ENCODE measurements at regions not wholly inside any gene's neighbourhood (a gene's known extent, or its start where the extent isn't known, plus 50 kb on each side); places are given as distances from the start of the nearest gene placed in this dataset.

- no peak overlapping the region for H3K14ac ChIP-seq (ENCODE audit: insufficient read depth, low read length)
- H3K27ac ChIP-seq (ENCODE audit: insufficient read length, low read depth, low read length) = no peak overlapping the region
Observed at GRCh38 chr10:6788731-6789130, 208.7 kb upstream of the PRKCQ start.

More at GRCh38 chr10:6788731-6789130, 208.7 kb upstream of the PRKCQ start:
- Histone ChIP-seq H3K4me2 (ENCODE audit: insufficient read depth, insufficient read length, low read length) (no peak overlapping the region), H2BK5ac (ENCODE audit: insufficient read length, low read length) (no peak overlapping the region), H3K79me1 (ENCODE audit: insufficient read depth, low read depth, low read length, poor library complexity, severe bottlenecking) (no peaks in the 10 kb centered on the region), H3K4ac (ENCODE audit: low read depth, low read length) (no peak overlapping the region), H3K23ac (ENCODE audit: insufficient read length, low read depth, low read length) (no peak overlapping the region), H2BK12ac (ENCODE audit: insufficient read length, low read depth, low read length) (no peak overlapping the region), H2BK20ac (ENCODE audit: low read depth, low read length, poor library complexity, severe bottlenecking) (no peak overlapping the region), H2BK120ac (ENCODE audit: low read depth, low read length, poor library complexity, severe bottlenecking) (no peak overlapping the region), H3K56ac (ENCODE audit: insufficient read length, low read depth, low read length) (no peak overlapping the region), H3K79me2 (ENCODE audit: insufficient read depth, low read length) (no peaks in the 10 kb centered on the region), H3K9ac (ENCODE audit: extremely low read depth, insufficient read length, low read length) (no peak overlapping the region), H2BK15ac (ENCODE audit: low read depth, low read length) (no peak overlapping the region), H3K9me3 (ENCODE audit: control insufficient read depth, low read depth, low read length) (no peaks in the 10 kb centered on the region), H4K8ac (replicated peaks; ENCODE audit: insufficient read length, low read depth, low read length) (no peak overlapping the region), H4K91ac (ENCODE audit: insufficient read length, low read depth, low read length) (no peak overlapping the region), H4K5ac (ENCODE audit: insufficient read length, low read depth, low read length) (no peak overlapping the region), H4K20me1 (ENCODE audit: control insufficient read depth, insufficient read depth, insufficient read length) (no peaks in the 10 kb centered on the region), H3K18ac (ENCODE audit: insufficient read length, low read depth, low read length) (no peak overlapping the region), H2AK5ac (ENCODE audit: insufficient read length, low read length) (no peak overlapping the region), H3T11ph (ENCODE audit: low read length) (no peak overlapping the region), H3K4me1 (ENCODE audit: insufficient read depth, low read length) (peaks cover 5% of the 10 kb centered on the region; the same call in 1 of the 2 replicates), H3K23me2 (ENCODE audit: insufficient read length, low read depth, low read length, poor library complexity, severe bottlenecking) (no peaks in the 10 kb centered on the region), H2AFZ (ENCODE audit: low read length) (no peak overlapping the region), H3K27me3 (ENCODE audit: insufficient read depth, low read length) (no peaks in the 10 kb centered on the region)
- peaks cover 22 to 34% of the 10 kb centered on the region in 2 experiments for H3K4me1 Mint-ChIP-seq
- no peak for DNase-seq
- H3K36me3 Mint-ChIP-seq (ENCODE audit: insufficient read depth in 1 of 3, low read depth in 3 of 3) = peaks cover 0 to 49% (median 0%) of the 10 kb centered on the region in 3 experiments; a peak in 2 of 7 replicates
- no peaks in the 10 kb centered on the region for H3K27me3 Mint-ChIP-seq (ENCODE audit: low read depth)
- H3K27ac Mint-ChIP-seq = no peak overlapping the region; a peak in 1 of 7 replicates
- no peaks in the 10 kb centered on the region for H3K9me3 Mint-ChIP-seq
- TF ChIP-seq CTCF (conservative IDR thresholded peaks at IDR 0.05) = no peak
- WGBS (ENCODE audit: extremely low coverage, insufficient read length, low lambda C conversion rate) = no CpG with 5 or more reads among the region's 7 CpGs
- H3K4me3 Mint-ChIP-seq = no peak overlapping the region

Data from H9 (cell line).